Lower leg skin (tissue), 4 donors: ENCODE measurements at regions not wholly inside any gene's neighbourhood (a gene's known extent, or its start where the extent isn't known, plus 50 kb on each side); places are given as distances from the start of the nearest gene placed in this dataset.

ENCODE experiments used
- DNase-seq, 2 donors: peaks; one replicate each; pipeline ENCODE4 v3.0.0-alpha.2; 2019; ENCODE audit warnings: low spot score in 2 of 2
- H3K4me3 ChIP-seq: fragments of 200-600 bp; sonication (generic); 2 replicates; pipeline ENCODE4 v1.5.1; 2017; ENCODE audit warnings: mild to moderate bottlenecking, low read depth; ENCODE audit not compliant: poor library complexity, severe bottlenecking
- POLR2A ChIP-seq, 2 donors: fragments of 450-650 bp; IDR thresholded peaks; one replicate each; pipeline ENCODE4 v1.6.1; 2016 to 2017; ENCODE audit warnings: antibody characterized with exemption in 2 of 2, mild to moderate bottlenecking in 1 of 2, moderate library complexity in 1 of 2
- WGBS, 2 donors: methylation state at CpG; one replicate each; pipeline ENCODE4 v1.1.5; 2018; 5-methylcytosine and 5-hydroxymethylcytosine counted together
- intact Hi-C: fragments of 100-400 bp; cut with DNase I; formaldehyde crosslinking; loops from one replicate; pipeline ENCODE4 v1.15.0; 2023; ENCODE audit warnings: low total_unique reads
- TF ChIP-seq, protein P1 (sequence below), 3 donors: fragments of 450-650 bp; IDR thresholded peaks; one replicate each; pipeline ENCODE4 v1.5.1; 2016; ENCODE audit warnings: antibody characterized with exemption in 3 of 3, mild to moderate bottlenecking in 3 of 3, moderate library complexity in 2 of 3

DNA sequence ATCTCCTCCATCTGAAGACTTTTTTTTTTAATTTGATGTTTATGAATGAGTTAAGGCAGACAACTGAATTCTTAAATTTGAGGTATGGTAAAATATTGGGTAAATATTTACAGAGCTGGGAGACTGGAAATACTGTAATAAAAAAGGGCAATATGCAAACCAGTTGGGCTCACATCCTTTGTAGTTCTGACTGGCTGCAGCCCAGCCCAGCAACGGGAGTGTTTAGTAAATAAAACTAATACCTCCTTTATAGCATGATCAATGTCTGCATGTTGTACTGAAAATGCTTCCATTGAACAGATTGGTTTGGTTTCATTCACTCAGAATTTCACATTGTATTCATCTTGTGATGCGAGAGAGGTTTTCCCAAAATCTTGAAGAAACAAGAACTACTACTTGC is 365.0 kb downstream of the DMRT2 start:
- intact Hi-C loops = no loop called here
- no peak for TF ChIP-seq POLR2A (IDR thresholded peaks at IDR 0.05)
- TF ChIP-seq, protein P1, sequence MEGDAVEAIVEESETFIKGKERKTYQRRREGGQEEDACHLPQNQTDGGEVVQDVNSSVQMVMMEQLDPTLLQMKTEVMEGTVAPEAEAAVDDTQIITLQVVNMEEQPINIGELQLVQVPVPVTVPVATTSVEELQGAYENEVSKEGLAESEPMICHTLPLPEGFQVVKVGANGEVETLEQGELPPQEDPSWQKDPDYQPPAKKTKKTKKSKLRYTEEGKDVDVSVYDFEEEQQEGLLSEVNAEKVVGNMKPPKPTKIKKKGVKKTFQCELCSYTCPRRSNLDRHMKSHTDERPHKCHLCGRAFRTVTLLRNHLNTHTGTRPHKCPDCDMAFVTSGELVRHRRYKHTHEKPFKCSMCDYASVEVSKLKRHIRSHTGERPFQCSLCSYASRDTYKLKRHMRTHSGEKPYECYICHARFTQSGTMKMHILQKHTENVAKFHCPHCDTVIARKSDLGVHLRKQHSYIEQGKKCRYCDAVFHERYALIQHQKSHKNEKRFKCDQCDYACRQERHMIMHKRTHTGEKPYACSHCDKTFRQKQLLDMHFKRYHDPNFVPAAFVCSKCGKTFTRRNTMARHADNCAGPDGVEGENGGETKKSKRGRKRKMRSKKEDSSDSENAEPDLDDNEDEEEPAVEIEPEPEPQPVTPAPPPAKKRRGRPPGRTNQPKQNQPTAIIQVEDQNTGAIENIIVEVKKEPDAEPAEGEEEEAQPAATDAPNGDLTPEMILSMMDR (IDR thresholded peaks at IDR 0.05) = no peak
- H3K4me3 ChIP-seq = no peak overlapping the region
- no peak for DNase-seq
- WGBS, 2 donors = 57 to 60% methylated on average over 2 of the region's 2 CpGs

DNA sequence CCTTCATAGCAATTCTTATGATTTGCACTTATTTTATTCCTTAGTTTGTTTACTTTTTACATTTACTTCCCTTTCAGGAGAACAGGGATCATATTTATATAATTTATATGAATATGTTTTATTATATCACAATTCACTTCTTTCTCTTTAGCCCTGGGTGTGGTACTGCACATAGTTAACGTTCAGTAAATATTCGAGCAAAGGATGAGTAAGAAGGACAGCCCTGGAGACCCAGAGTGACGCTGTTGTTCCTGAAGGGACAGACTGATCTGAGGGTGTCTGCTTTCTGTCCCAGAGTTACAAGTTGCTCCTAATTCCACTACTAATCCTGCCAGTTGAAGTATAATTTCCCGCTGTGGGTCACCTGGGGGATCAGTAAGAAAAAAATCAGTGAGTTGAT is 366.1 kb downstream of the DMRT2 start:
- no peak for DNase-seq
- intact Hi-C loops = no loop called here
- whole genome bisulfite sequencing, 2 donors = 27 to 58% methylated on average over 4 of the region's 4 CpGs
- no peak for TF ChIP-seq POLR2A (IDR thresholded peaks at IDR 0.05)
- TF ChIP-seq, protein P1 (IDR thresholded peaks at IDR 0.05) = no peak
- no peak overlapping the region for H3K4me3 ChIP-seq

DNA sequence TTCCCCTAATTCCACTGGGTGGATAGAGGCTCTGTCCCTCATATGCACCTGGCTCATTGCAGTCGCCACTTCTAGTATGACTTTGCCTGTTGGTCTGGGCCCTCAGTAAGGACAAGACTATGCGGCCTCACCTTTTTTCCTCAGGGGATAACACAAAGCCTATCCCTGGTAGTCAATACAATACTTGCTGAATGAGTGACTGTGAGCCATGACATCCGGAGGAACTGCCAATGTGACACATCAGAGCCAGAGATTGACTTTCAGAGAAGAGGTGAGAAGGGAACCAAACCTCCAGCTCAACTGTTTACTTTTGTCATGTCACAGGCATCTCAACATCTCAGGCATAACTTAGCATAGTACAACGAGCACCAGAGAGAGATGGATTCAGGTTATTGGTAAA is 371.3 kb downstream of the DMRT2 start:
- 77 to 85% methylated on average over 4 of the region's 4 CpGs for WGBS, 2 donors

DNA sequence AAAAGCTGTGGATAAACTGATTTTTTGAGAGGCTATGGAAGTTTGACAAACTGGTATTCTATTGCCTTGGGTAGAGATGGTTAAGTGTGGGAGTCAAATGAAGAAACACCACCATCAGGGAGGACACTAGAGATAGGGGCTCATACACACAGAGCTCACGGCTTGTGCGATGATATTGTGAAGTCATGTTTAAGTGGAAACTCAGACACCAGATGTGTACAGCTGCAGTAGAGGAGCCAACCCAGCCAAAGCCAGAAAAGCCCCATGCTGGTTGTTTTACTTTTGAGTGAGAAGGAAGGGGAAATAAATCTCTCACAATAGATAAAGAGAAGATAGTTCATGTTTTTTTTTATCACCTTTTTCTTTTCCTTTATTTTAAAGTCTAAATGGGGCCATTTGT is 377.7 kb downstream of the DMRT2 start:
- TF ChIP-seq, protein P1 (IDR thresholded peaks at IDR 0.05) = no peak
- no peak for TF ChIP-seq POLR2A (IDR thresholded peaks at IDR 0.05)
- no peak for DNase-seq
- H3K4me3 ChIP-seq = no peak overlapping the region
- intact Hi-C loops = no loop called here
- WGBS, 2 donors = 61 to 86% methylated on average over 2 of the region's 2 CpGs

More for the DNA sequence above, 371.3 kb downstream of the DMRT2 start:
- intact Hi-C loops = no loop called here
- DNase-seq = no peak
- H3K4me3 ChIP-seq = no peak overlapping the region
- TF ChIP-seq, protein P1 (IDR thresholded peaks at IDR 0.05) = no peak
- TF ChIP-seq POLR2A (IDR thresholded peaks at IDR 0.05) = no peak

DNA sequence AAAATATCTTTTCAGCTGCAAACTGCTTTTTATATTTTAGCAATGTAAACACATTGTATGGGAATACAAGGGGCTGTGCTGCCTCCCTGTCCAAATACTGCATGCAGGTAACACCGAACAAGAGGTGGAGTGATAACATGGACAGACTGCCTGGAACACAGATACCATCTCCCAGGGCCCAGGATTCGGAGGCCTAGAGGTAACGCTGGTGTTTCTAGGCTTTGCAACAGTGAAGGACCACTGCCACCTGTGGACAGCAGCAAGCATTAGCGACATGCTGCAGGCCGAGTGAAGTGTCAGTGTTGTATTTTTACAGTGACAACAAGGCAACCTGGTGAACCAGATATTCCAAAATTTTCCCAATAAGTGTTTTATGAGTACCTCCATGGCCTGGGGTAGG is 379.1 kb downstream of the DMRT2 start:
- intact Hi-C loops = no loop called here
- no peak overlapping the region for H3K4me3 ChIP-seq
- DNase-seq = no peak
- TF ChIP-seq POLR2A (IDR thresholded peaks at IDR 0.05) = no peak
- TF ChIP-seq, protein P1 (IDR thresholded peaks at IDR 0.05) = no peak
- WGBS, 2 donors = 33 to 36% methylated on average over 5 of the region's 5 CpGs

DNA sequence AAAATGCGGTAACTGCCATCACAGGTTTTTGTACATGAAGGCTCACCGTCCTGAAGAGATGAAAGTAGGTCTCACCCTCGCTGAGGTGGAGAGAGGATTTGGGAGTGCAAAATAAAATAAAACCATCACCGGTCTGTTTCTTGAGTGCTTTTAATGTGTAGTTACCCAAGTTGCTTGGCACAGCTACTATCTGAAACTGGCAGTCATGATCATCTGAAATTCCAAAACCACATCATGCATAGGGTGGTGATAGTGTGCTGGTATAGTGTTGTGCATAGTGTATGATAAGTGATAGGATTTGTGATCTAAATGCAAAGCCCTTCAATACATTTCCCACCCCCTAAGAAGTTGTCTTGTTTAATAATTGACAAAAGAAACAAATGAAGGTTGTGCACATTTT is 381.3 kb downstream of the DMRT2 start:
- intact Hi-C loops = no loop called here

More for the DNA sequence above, 381.3 kb downstream of the DMRT2 start:
- TF ChIP-seq, protein P1 (IDR thresholded peaks at IDR 0.05) = no peak
- no peak for TF ChIP-seq POLR2A (IDR thresholded peaks at IDR 0.05)
- 92 to 98% methylated on average over 4 of the region's 4 CpGs for WGBS, 2 donors
- H3K4me3 ChIP-seq = no peak overlapping the region
- DNase-seq = no peak
